Heart left ventricle (tissue), 16 donors: ENCODE measurements at regions not wholly inside any gene's neighbourhood (a gene's known extent, or its start where the extent isn't known, plus 50 kb on each side); places are given as distances from the start of the nearest gene placed in this dataset.

Source experiments
- ATAC-seq, 4 donors: fragments of 200-7000 bp; cut with Tn5 transposase; one replicate each; pipeline ENCODE4 v1.9.1; 2020 to 2022; ENCODE audit warnings: moderate library complexity in 4 of 4, mild to moderate bottlenecking in 3 of 4, moderate number of reproducible peaks in 1 of 4
- DNase-seq, 5 donors: peaks; one replicate each; pipeline ENCODE4 v3.0.0-alpha.2; 2020
- H3K27ac ChIP-seq, 12 donors: fragments of 200-600 bp; sonication (generic) in 4 of 12; one replicate each; pipeline versions ENCODE4 v1.5.0 to v1.8.0; 2016 to 2022; ENCODE audit warnings: mild to moderate bottlenecking in 2 of 12
- H3K27me3 ChIP-seq, 9 donors: fragments of 200-600 bp; sonication (generic) in 2 of 9; one replicate each; pipeline versions ENCODE4 v1.5.1 to v1.8.0; 2016 to 2022; ENCODE audit warnings: mild to moderate bottlenecking in 3 of 9
- H3K36me3 ChIP-seq, 9 donors: fragments of 200-600 bp; sonication (generic) in 2 of 9; one replicate each; pipeline versions ENCODE4 v1.5.0 to v1.8.0; 2018 to 2022; ENCODE audit warnings: mild to moderate bottlenecking in 2 of 9
- H3K4me1 ChIP-seq, 12 donors: fragments of 200-600 bp; sonication (generic) in 4 of 12; one replicate each; pipeline versions ENCODE4 v1.5.0 to v1.8.0; 2016 to 2022; ENCODE audit warnings: mild to moderate bottlenecking in 3 of 12
- H3K4me3 ChIP-seq, 12 donors: fragments of 200-600 bp; sonication (generic) in 4 of 12; one replicate each; pipeline versions ENCODE4 v1.5.0 to v1.8.0; 2017 to 2022; ENCODE audit warnings: mild to moderate bottlenecking in 9 of 12, moderate library complexity in 4 of 12
- H3K9me3 ChIP-seq, 12 donors: fragments of 200-600 bp; sonication (generic) in 4 of 12; one replicate each; pipeline versions ENCODE4 v1.5.0 to v1.8.0; 2016 to 2022; ENCODE audit warnings: mild to moderate bottlenecking in 1 of 12
- POLR2A ChIP-seq, 2 donors: fragments of 450-650 bp; IDR thresholded peaks; one replicate each; pipeline ENCODE4 v1.6.1; 2017; ENCODE audit warnings: antibody characterized with exemption in 2 of 2, mild to moderate bottlenecking in 2 of 2, moderate library complexity in 2 of 2
- WGBS, 4 donors: extraction: QIAGEN DNeasy Blood & Tissue Kit in 2 of 4; methylation state at CpG; one replicate each; pipeline versions ENCODE4 v1.1.5 to v1.1.7; 2013 to 2018; 5-methylcytosine and 5-hydroxymethylcytosine counted together
- intact Hi-C, 10 donors: fragments of 100-400 bp; cut with DNase I; formaldehyde crosslinking; loops; one replicate each; pipeline versions ENCODE4 v1.11.1 to v1.14.2; 2022
- TF ChIP-seq, protein P1 (sequence below), 12 donors: fragments of 200-600 bp; sonication (generic) in 4 of 12; IDR thresholded peaks; one replicate each; pipeline versions ENCODE4 v1.5.0 to v1.8.0; 2018 to 2022; ENCODE audit warnings: antibody characterized with exemption in 12 of 12, mild to moderate bottlenecking in 5 of 12
- donor health status: ischemic (EF 13 %, LVEDD 7.1; RV severe dilation, severe dysfunction).
- donor health status: healthy with polysubstance abuse.
- donor health status: DM: no; HTN: yes; CAD: no.
- donor health status: DM: no; HTN: no; CAD: no.
- donor health status: ischemic (EF 25% LVEDD 6.9; RV normal size, moderate dysfunction).
- donor health status: ischemic (EF 25% LVEDD 5.7; RV mildly dilated, moderate dysfunction).
- donor health status: healthy.
- donor health status: DM: yes; HTN: yes; CAD: no.
- donor health status: ischemic (EF 35%, LVEDD 5.7; RV mildly dilated, moderate dysfunction).
- donor health status: nonischemic (EF 11% LVEDD 7.7; RV severe dilation, severe dysfunction).
- donor health status: DM: yes; HTN: yes; CAD: no.
- donor health status: PGD.
- donor health status: ischemic (EF 29% LVEDD 5.4; RV normal size, mild dysfunction).
- donor health status: nonischemic (EF 23%, LVEDD 6.1; RV moderate dilation, normal function).

GRCh38 chr17:71407981-71408380, 712.8 kb upstream of the SOX9 start:
- ATAC-seq (no peak), DNase-seq (no peak)
- Histone ChIP-seq H3K4me3 (no peak overlapping the region), H3K36me3 (no peaks in the 10 kb centered on the region), H3K27ac (no peak overlapping the region), H3K27me3 (no peaks in the 10 kb centered on the region), H3K9me3 (peaks cover 0 to 4% (median 0%) of the 10 kb centered on the region in 12 donors), H3K4me1 (no peaks in the 10 kb centered on the region)
- 61 to 76% (median 69%) methylated on average over 9 of the region's 9 CpGs for WGBS, 4 donors
- TF ChIP-seq, protein P1, sequence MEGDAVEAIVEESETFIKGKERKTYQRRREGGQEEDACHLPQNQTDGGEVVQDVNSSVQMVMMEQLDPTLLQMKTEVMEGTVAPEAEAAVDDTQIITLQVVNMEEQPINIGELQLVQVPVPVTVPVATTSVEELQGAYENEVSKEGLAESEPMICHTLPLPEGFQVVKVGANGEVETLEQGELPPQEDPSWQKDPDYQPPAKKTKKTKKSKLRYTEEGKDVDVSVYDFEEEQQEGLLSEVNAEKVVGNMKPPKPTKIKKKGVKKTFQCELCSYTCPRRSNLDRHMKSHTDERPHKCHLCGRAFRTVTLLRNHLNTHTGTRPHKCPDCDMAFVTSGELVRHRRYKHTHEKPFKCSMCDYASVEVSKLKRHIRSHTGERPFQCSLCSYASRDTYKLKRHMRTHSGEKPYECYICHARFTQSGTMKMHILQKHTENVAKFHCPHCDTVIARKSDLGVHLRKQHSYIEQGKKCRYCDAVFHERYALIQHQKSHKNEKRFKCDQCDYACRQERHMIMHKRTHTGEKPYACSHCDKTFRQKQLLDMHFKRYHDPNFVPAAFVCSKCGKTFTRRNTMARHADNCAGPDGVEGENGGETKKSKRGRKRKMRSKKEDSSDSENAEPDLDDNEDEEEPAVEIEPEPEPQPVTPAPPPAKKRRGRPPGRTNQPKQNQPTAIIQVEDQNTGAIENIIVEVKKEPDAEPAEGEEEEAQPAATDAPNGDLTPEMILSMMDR (IDR thresholded peaks at IDR 0.05) = no peak
- no peak for TF ChIP-seq POLR2A (IDR thresholded peaks at IDR 0.05)
- intact Hi-C loops = loop anchor here in 1 of 10 donors (10.0 kb wide), 1 partner anchor 63 kb away; no protein-coding TSS in a partner anchor

DNA sequence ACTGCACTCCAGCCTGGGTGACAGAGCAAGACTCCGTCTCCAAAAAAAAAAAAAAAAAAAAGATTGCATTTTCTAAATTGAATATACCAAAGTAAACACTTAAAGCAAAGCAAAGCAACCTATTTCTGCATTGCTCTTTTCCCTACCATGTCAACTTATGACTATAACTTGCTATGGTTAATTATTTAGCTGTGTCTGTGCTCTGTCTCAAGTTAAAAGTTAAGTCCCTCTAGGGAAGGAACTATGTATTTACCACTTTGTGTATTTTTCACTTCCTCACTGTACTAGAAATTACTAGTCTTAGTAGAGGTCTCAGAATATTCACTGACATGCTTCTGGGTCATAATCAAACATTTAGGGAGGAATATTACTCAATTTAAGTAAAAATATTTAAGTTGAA, 711.7 kb upstream of the SOX9 start:
- TF ChIP-seq POLR2A (IDR thresholded peaks at IDR 0.05) = no peak
- TF ChIP-seq, protein P1 (IDR thresholded peaks at IDR 0.05) = no peak
- Histone ChIP-seq H3K4me3 (no peak overlapping the region), H3K4me1 (no peaks in the 10 kb centered on the region), H3K36me3 (no peaks in the 10 kb centered on the region), H3K27ac (no peak overlapping the region), H3K9me3 (peaks cover 0 to 4% (median 0%) of the 10 kb centered on the region in 12 donors), H3K27me3 (no peaks in the 10 kb centered on the region)
- no peak for DNase-seq
- intact Hi-C loops = loop anchor here in 1 of 10 donors (10.0 kb wide), 1 partner anchor 64 kb away; no protein-coding TSS in a partner anchor
- no peak for ATAC-seq
- 80 to 100% (median 89%) methylated on average over 1 of the region's 1 CpG for WGBS, 4 donors

DNA sequence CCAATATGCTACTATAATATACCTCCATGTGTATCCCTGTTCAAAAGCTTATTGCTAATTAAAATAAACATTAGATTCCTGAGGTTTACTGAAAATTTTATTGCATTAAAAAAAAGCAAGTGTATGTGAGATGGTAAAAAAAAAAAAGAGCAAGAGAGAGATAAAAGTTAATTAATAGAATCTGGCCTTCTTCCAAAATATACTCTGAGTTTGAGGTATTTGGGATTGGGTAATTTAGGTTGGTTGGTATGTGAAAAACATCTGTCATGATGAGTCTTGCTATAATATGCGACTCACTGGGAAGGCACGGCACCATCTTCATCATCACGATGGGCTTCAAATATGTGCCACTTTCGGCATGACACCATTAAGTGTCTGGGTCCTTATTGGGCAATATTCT, 711.1 kb upstream of the SOX9 start:
- no peak for ATAC-seq
- peaks cover 0 to 4% (median 0%) of the 10 kb centered on the region in 12 donors for H3K9me3 ChIP-seq
- no peak overlapping the region for H3K27ac ChIP-seq
- intact Hi-C loops = loop anchor here in 1 of 10 donors (10.0 kb wide), 1 partner anchor 65 kb away; no protein-coding TSS in a partner anchor
- TF ChIP-seq POLR2A (IDR thresholded peaks at IDR 0.05) = no peak
- TF ChIP-seq, protein P1 (IDR thresholded peaks at IDR 0.05) = no peak
- 89 to 95% (median 91%) methylated on average over 4 of the region's 4 CpGs for WGBS, 4 donors
- H3K4me1 ChIP-seq = no peaks in the 10 kb centered on the region
- DNase-seq = no peak
- no peak overlapping the region for H3K4me3 ChIP-seq
- H3K36me3 ChIP-seq = no peaks in the 10 kb centered on the region
- H3K27me3 ChIP-seq = no peaks in the 10 kb centered on the region

- TF ChIP-seq, protein P1 (IDR thresholded peaks at IDR 0.05) = no peak
- no peak for TF ChIP-seq POLR2A (IDR thresholded peaks at IDR 0.05)
- H3K4me3 ChIP-seq = no peak overlapping the region
- ATAC-seq = no peak
- H3K9me3 ChIP-seq = peaks cover 0 to 4% (median 0%) of the 10 kb centered on the region in 12 donors
- DNase-seq = no peak
- whole genome bisulfite sequencing, 4 donors = 73 to 83% (median 80%) methylated on average over 5 of the region's 5 CpGs
- H3K27ac ChIP-seq = no peak overlapping the region
- H3K36me3 ChIP-seq = no peaks in the 10 kb centered on the region
- no peaks in the 10 kb centered on the region for H3K27me3 ChIP-seq
- no peaks in the 10 kb centered on the region for H3K4me1 ChIP-seq
- intact Hi-C loops = no loop called here
These were observed 708.0 kb upstream of the SOX9 start for GRCh38 chr17:71412803-71413202.
